OCI-LY3 (cell line): ENCODE measurements at regions not wholly inside any gene's neighbourhood (a gene's known extent, or its start where the extent isn't known, plus 50 kb on each side); places are given as distances from the start of the nearest gene placed in this dataset.

Experiments
- H2AFZ ChIP-seq: fragments of 200-600, 300-600 bp; shearing (Covaris generic); 2 replicates; pipeline ENCODE4 v1.6.0; 2014; ENCODE audit warnings: antibody characterized with exemption, low read depth, low read length
- H3K27ac ChIP-seq: fragments of 200-600, 300-600 bp; sonication (generic); 2 replicates; pipeline ENCODE4 v1.5.1; 2014; ENCODE audit warnings: mild to moderate bottlenecking, low read length, moderate library complexity, mixed read lengths
- H3K27me3 ChIP-seq: fragments of 200-600, 300-600 bp; sonication (generic); 2 replicates; pipeline ENCODE4 v1.6.1; 2014; ENCODE audit warnings: low read depth, low read length, mixed read lengths
- H3K36me3 ChIP-seq: fragments of 200-600, 300-600 bp; sonication (generic); replicated peaks from 2 replicates; pipeline ENCODE3; 2014; ENCODE audit warnings: low read depth, low read length, mixed read lengths
- H3K4me1 ChIP-seq: fragments of 300-600, 200-600 bp; sonication (generic); 2 replicates; pipeline ENCODE4 v1.6.1; 2014; ENCODE audit warnings: low read length, mixed read lengths
- H3K4me2 ChIP-seq: fragments of 200-600, 300-600 bp; sonication (generic); 2 replicates; pipeline ENCODE4 v1.6.1; 2014; ENCODE audit warnings: low read length, mixed read lengths
- H3K4me3 ChIP-seq: fragments of 300-600, 200-600 bp; sonication (generic); 2 replicates; pipeline ENCODE4 v1.5.1; 2014; ENCODE audit warnings: antibody characterized with exemption, mild to moderate bottlenecking, low read length, moderate library complexity
- H3K79me2 ChIP-seq: fragments of 300-600, 200-600 bp; shearing (Covaris generic); 2 replicates; pipeline ENCODE4 v1.6.1; 2014; ENCODE audit warnings: mild to moderate bottlenecking, low read length, mixed read lengths
- H3K9ac ChIP-seq: fragments of 300-600, 200-600 bp; shearing (Covaris generic); 2 replicates; pipeline ENCODE4 v1.6.0; 2014; ENCODE audit warnings: mild to moderate bottlenecking, low read length, moderate library complexity
- H3K9me3 ChIP-seq: fragments of 200-600, 300-600 bp; shearing (Covaris generic); 2 replicates; pipeline ENCODE4 v1.6.1; 2014; ENCODE audit warnings: low read length, mixed read lengths; ENCODE audit not compliant: insufficient read depth
- H4K20me1 ChIP-seq: fragments of 200-600, 300-600 bp; sonication (generic); 2 replicates; pipeline ENCODE4 v1.6.1; 2016; ENCODE audit warnings: low read length, mixed read lengths; ENCODE audit not compliant: insufficient read depth
- CTCF ChIP-seq: fragments of 200-600, 300-600 bp; sonication (generic); IDR thresholded peaks from 2 replicates; pipeline ENCODE4 v1.5.1; 2014; ENCODE audit warnings: antibody characterized with exemption, low read length, low read depth
- EZH2phosphoT487 ChIP-seq: fragments of 200-600 bp; shearing (Covaris generic); IDR thresholded peaks from 2 replicates; pipeline ENCODE4 v1.6.1; 2018; ENCODE audit warnings: antibody characterized with exemption, mixed run types, low read depth

GRCh38 chr16:54774768-54775167, 155.9 kb upstream of the IRX5 start:
- no peaks in the 10 kb centered on the region for H3K4me1 ChIP-seq
- H3K79me2 ChIP-seq: no peaks in the 10 kb centered on the region
- H3K9ac ChIP-seq: no peak overlapping the region
- TF ChIP-seq EZH2phosphoT487 (no peak), CTCF (no peak)
- H4K20me1 ChIP-seq: no peaks in the 10 kb centered on the region
- no peaks in the 10 kb centered on the region for H3K36me3 ChIP-seq
- no peak overlapping the region for H3K4me2 ChIP-seq
- H3K27me3 ChIP-seq: no peaks in the 10 kb centered on the region
- no peak overlapping the region for H2AFZ ChIP-seq
- H3K9me3 ChIP-seq: no peaks in the 10 kb centered on the region
- no peak overlapping the region for H3K4me3 ChIP-seq
- no peak overlapping the region for H3K27ac ChIP-seq

GRCh38 chr16:54772400-54772799, 158.3 kb upstream of the IRX5 start:
- Histone ChIP-seq H2AFZ (no peak overlapping the region), H4K20me1 (no peaks in the 10 kb centered on the region), H3K79me2 (no peaks in the 10 kb centered on the region), H3K9me3 (no peaks in the 10 kb centered on the region), H3K36me3 (no peaks in the 10 kb centered on the region), H3K4me2 (no peak overlapping the region), H3K4me3 (no peak overlapping the region), H3K9ac (no peak overlapping the region), H3K27ac (no peak overlapping the region), H3K27me3 (no peaks in the 10 kb centered on the region), H3K4me1 (no peaks in the 10 kb centered on the region)
- no peak for TF ChIP-seq EZH2phosphoT487
- TF ChIP-seq CTCF: no peak

GRCh38 chr16:54766355-54766754, 164.3 kb upstream of the IRX5 start:
- no peak overlapping the region for H2AFZ ChIP-seq
- H3K36me3 ChIP-seq: no peaks in the 10 kb centered on the region
- H3K4me2 ChIP-seq: no peak overlapping the region
- H3K4me3 ChIP-seq: no peak overlapping the region
- H4K20me1 ChIP-seq: no peaks in the 10 kb centered on the region
- no peaks in the 10 kb centered on the region for H3K27me3 ChIP-seq
- no peaks in the 10 kb centered on the region for H3K9me3 ChIP-seq
- TF ChIP-seq EZH2phosphoT487 (no peak), CTCF (no peak)
- no peak overlapping the region for H3K27ac ChIP-seq
- H3K79me2 ChIP-seq: no peaks in the 10 kb centered on the region
- no peak overlapping the region for H3K9ac ChIP-seq
- no peaks in the 10 kb centered on the region for H3K4me1 ChIP-seq

- no peaks in the 10 kb centered on the region for H3K36me3 ChIP-seq
- TF ChIP-seq CTCF: no peak
- TF ChIP-seq EZH2phosphoT487: no peak
- no peak overlapping the region for H3K27ac ChIP-seq
- no peaks in the 10 kb centered on the region for H3K79me2 ChIP-seq
- H3K9ac ChIP-seq: no peak overlapping the region
- H3K4me1 ChIP-seq: no peaks in the 10 kb centered on the region
- H3K4me2 ChIP-seq: no peak overlapping the region
- H4K20me1 ChIP-seq: no peaks in the 10 kb centered on the region
- no peaks in the 10 kb centered on the region for H3K27me3 ChIP-seq
- no peak overlapping the region for H3K4me3 ChIP-seq
- no peaks in the 10 kb centered on the region for H3K9me3 ChIP-seq
- H2AFZ ChIP-seq: no peak overlapping the region
Observed at GRCh38 chr16:54750249-54750648, 180.4 kb upstream of the IRX5 start.
